CD4-positive, alpha-beta T cell treated with Interleukin-1 beta for 1 hour (primary cell): ENCODE measurements at regions not wholly inside any gene's neighbourhood (a gene's known extent, or its start where the extent isn't known, plus 50 kb on each side); places are given as distances from the start of the nearest gene placed in this dataset.

Source experiments
- DNase-seq, 2 donors: peaks; one replicate each; pipeline ENCODE4 v3.0.0-alpha.2; 2020 to 2022

DNA sequence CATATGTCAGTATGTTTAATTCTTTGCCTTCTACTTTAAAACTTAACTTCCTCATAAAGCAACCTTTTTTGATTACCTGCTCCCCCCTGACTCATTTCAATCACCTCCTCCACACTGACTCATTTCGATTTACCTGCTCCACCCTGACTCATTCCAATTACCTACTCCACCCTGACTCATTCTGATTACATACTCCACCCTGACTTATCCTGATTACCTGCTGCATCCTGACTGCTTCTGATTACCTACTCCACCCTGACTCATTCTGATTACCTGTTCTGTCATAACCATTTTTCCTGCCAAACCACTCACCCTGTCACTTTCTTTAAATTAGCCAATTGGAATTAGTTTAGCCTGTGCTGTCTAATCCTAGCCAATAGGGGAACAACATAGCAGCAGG lies 263.6 kb downstream of the DDX3Y start:
- no peak for DNase-seq
